Endodermal cell (in vitro differentiated cells): ENCODE measurements at regions not wholly inside any gene's neighbourhood (a gene's known extent, or its start where the extent isn't known, plus 50 kb on each side); places are given as distances from the start of the nearest gene placed in this dataset.
A peak's percentile ranks its signal among the peaks of the same experiment; 100 is the strongest.

Experiments used
- DNase-seq: peaks from one replicate; pipeline ENCODE4 v3.0.0-alpha.2; 2017
- H3K27ac ChIP-seq: 2 replicates; pipeline ENCODE4 v1.5.1; 2013; ENCODE audit warnings: mild to moderate bottlenecking, low read depth, low read length, moderate library complexity
- H3K27me3 ChIP-seq: 2 replicates; pipeline ENCODE4 v1.6.1; 2013; ENCODE audit warnings: mild to moderate bottlenecking, low read length, moderate library complexity; ENCODE audit not compliant: insufficient read depth, control insufficient read depth, poor library complexity, severe bottlenecking
- H3K36me3 ChIP-seq: 2 replicates; pipeline ENCODE4 v1.7.0; 2013; ENCODE audit warnings: mild to moderate bottlenecking, low read length, moderate library complexity; ENCODE audit not compliant: control insufficient read depth, insufficient read depth
- H3K4me1 ChIP-seq: one replicate; pipeline ENCODE4 v1.7.0; 2013; ENCODE audit warnings: low read length; ENCODE audit not compliant: control insufficient read depth, insufficient read depth
- H3K4me3 ChIP-seq: 2 replicates; pipeline ENCODE4 v1.5.1; 2013; ENCODE audit warnings: mild to moderate bottlenecking, low read length, moderate library complexity
- H3K9ac ChIP-seq: 2 replicates; pipeline ENCODE4 v1.6.1; 2013; ENCODE audit warnings: mild to moderate bottlenecking, low read length, moderate library complexity; ENCODE audit not compliant: poor library complexity, severe bottlenecking; ENCODE audit errors: extremely low read depth
- H3K9me3 ChIP-seq: 2 replicates; pipeline ENCODE4 v1.6.1; 2013; ENCODE audit warnings: mild to moderate bottlenecking, low read length, moderate library complexity; ENCODE audit not compliant: control insufficient read depth
- H3K27ac Mint-ChIP-seq: 2 replicates; pipeline ENCODE4 v1.8.0; 2020; ENCODE audit warnings: mixed read lengths
- H3K27me3 Mint-ChIP-seq: 2 replicates; pipeline ENCODE4 v1.8.0; 2021; ENCODE audit warnings: mild to moderate bottlenecking, mixed read lengths; ENCODE audit not compliant: insufficient read depth
- H3K36me3 Mint-ChIP-seq: 2 replicates; pipeline ENCODE4 v1.8.0; 2020; ENCODE audit warnings: low read depth, mixed read lengths
- H3K4me1 Mint-ChIP-seq: 2 replicates; pipeline ENCODE4 v1.8.0; 2020; ENCODE audit warnings: mixed read lengths
- H3K4me3 Mint-ChIP-seq: 2 replicates; pipeline ENCODE4 v1.8.0; 2020; ENCODE audit warnings: mild to moderate bottlenecking, moderate library complexity, mixed read lengths
- H3K9me3 Mint-ChIP-seq: 2 replicates; pipeline ENCODE4 v1.8.0; 2020; ENCODE audit warnings: mild to moderate bottlenecking, mixed read lengths
- CTCF ChIP-seq: fragments of 200-600 bp; sonication (generic); conservative IDR thresholded peaks from 2 replicates; pipeline ENCODE4 v1.5.0; 2021; ENCODE audit warnings: antibody characterized with exemption, mild to moderate bottlenecking
- WGBS, 2 experiments: methylation state at CpG; one replicate each; pipeline versions ENCODE4 v1.1.5 to v1.1.7; 2013; ENCODE audit warnings: missing lambda C conversion rate in 2 of 2, mixed read lengths in 1 of 2; ENCODE audit not compliant: insufficient coverage in 1 of 2, insufficient read length in 1 of 2; 5-methylcytosine and 5-hydroxymethylcytosine counted together

DNA sequence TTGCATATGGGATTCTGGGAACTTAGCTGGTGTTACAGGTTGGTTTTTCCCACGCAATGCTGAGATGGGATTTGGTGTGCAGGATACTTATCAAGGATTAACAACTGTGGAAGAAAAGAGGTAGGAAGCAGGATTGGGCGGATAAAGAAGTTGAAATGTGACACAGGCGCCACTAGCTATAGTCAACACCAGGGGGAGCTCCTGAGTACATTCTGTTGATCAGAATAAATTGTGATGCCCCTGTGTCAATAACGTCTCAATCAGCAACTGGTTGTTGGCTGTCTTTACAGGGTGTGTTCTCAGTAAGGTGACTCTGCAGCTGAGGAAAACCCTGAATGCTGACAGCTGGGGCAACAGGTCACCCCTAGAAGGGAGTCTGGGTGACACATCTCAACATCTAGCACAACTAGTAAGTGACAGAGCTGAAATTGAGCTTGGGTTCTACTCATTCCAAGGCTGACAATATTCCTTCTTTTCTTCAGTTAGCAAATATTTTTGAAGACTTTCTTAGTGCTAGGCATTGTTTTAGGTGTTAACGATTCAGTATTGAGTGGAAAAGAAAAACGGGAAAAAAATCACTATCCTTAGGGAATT, 143.0 kb downstream of the ARL6IP6 start:
- peak; percentile 81 for TF ChIP-seq CTCF
- peak; percentile 83 for DNase-seq
- Histone ChIP-seq H3K27ac (no peak overlapping the region), H3K9me3 (peaks cover 70% of the 10 kb centered on the region), H3K4me3 (peak overlapping the region; percentile 68), H3K9ac (no peak overlapping the region), H3K27me3 (no peaks in the 10 kb centered on the region), H3K36me3 (no peaks in the 10 kb centered on the region), H3K4me1 (no peaks in the 10 kb centered on the region)
- no peaks in the 10 kb centered on the region for H3K4me1 Mint-ChIP-seq
- H3K36me3 Mint-ChIP-seq = peaks cover 27% of the 10 kb centered on the region
- no peak overlapping the region for H3K4me3 Mint-ChIP-seq
- H3K9me3 Mint-ChIP-seq = peaks cover 53% of the 10 kb centered on the region
- H3K27ac Mint-ChIP-seq = no peak overlapping the region
- no peaks in the 10 kb centered on the region for H3K27me3 Mint-ChIP-seq
- WGBS, 2 experiments = 82 to 92% methylated on average over 3 to 6 of the region's 6 CpGs

GRCh38 chr2:152858594-152859265, 140.3 kb downstream of the ARL6IP6 start:
- H3K4me3 ChIP-seq = no peak overlapping the region
- Mint-ChIP-seq H3K27me3 (no peaks in the 10 kb centered on the region), H3K36me3 (peaks cover 21% of the 10 kb centered on the region), H3K27ac (no peak overlapping the region), H3K4me1 (no peaks in the 10 kb centered on the region), H3K9me3 (peaks cover 36% of the 10 kb centered on the region), H3K4me3 (no peak overlapping the region)
- TF ChIP-seq CTCF = no peak
- 81 to 93% methylated on average over 2 to 3 of the region's 3 CpGs for WGBS, 2 experiments
- peaks cover 45% of the 10 kb centered on the region for H3K9me3 ChIP-seq
- H3K27ac ChIP-seq = no peak overlapping the region
- no peak for DNase-seq
- no peaks in the 10 kb centered on the region for H3K27me3 ChIP-seq
- no peaks in the 10 kb centered on the region for H3K36me3 ChIP-seq
- no peaks in the 10 kb centered on the region for H3K4me1 ChIP-seq
- H3K9ac ChIP-seq = no peak overlapping the region

- Histone ChIP-seq H3K27ac (no peak overlapping the region), H3K4me1 (no peaks in the 10 kb centered on the region), H3K9me3 (peaks cover 7% of the 10 kb centered on the region), H3K27me3 (no peaks in the 10 kb centered on the region), H3K36me3 (no peaks in the 10 kb centered on the region), H3K9ac (no peak overlapping the region), H3K4me3 (no peak overlapping the region)
- no peak for DNase-seq
- no peak overlapping the region for H3K4me3 Mint-ChIP-seq
- no peak overlapping the region for H3K27ac Mint-ChIP-seq
- H3K9me3 Mint-ChIP-seq = peaks cover 2% of the 10 kb centered on the region
- WGBS, 2 experiments = 94% methylated on average over 7 of the region's 7 CpGs; no CpG with 5 or more reads in 1 of the 2 experiments
- H3K36me3 Mint-ChIP-seq = no peaks in the 10 kb centered on the region
- no peak for TF ChIP-seq CTCF
- no peaks in the 10 kb centered on the region for H3K27me3 Mint-ChIP-seq
- no peaks in the 10 kb centered on the region for H3K4me1 Mint-ChIP-seq
Measured at GRCh38 chr2:152846697-152847470, 128.5 kb downstream of the ARL6IP6 start.
